ENCODE measurements at regions not wholly inside any gene's neighbourhood (a gene's known extent, or its start where the extent isn't known, plus 50 kb on each side); places are given as distances from the start of the nearest gene placed in this dataset.

DNA sequence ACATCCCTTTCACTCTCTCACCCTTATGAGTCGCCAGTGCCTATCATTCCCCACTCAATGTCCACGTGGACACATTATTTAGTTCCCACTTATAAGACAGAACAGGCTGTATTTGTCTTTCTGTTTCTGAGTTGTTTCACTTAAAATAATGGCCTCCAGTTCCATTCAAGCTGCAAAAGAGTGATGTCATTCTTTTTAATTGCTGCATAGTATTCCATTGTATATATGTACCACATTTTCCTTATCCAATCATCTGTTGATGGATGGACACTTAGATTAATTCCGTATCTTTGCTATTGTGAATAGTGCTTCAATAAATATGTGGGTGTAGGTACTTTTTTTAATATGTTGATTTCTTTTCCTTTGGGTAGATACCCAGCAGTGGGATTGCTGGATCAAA, 79.1 kb downstream of the ZNF365 start:
- DNase-seq, result no peak

DNA sequence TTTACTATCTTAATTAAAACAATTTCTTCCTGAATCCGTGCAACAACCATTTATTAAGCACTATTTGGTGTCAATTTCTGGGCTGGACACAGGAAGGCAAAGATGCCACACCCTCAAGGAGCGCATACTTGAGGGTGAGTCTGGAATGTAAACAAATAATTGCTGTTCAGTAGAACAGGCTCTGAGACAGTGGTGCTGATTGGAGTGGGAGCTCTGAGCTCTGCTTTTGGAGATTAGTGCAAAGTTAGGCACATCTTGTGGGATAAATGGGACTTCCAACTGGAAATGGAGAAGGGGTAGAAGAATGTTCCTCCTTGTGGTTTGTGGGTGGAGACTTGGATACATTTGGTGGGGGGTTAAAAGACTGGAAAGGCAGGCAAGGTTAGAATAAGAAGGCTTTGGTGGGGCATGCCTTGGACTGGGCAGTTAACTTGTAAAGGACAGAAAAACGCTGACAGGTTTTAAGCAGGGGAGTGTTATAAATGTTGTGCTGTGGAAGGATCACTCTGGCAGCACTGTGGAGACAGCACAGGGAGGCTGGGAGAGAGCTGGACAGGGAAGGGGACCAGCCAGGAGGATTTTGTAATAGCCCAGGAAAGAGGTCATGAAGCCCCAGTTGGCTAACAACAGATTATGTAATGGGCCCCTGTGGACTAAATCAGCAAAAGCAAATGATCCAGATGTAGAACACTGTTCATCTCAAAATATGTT, 80.7 kb downstream of the ZNF365 start:
- no peak for DNase-seq

DNA sequence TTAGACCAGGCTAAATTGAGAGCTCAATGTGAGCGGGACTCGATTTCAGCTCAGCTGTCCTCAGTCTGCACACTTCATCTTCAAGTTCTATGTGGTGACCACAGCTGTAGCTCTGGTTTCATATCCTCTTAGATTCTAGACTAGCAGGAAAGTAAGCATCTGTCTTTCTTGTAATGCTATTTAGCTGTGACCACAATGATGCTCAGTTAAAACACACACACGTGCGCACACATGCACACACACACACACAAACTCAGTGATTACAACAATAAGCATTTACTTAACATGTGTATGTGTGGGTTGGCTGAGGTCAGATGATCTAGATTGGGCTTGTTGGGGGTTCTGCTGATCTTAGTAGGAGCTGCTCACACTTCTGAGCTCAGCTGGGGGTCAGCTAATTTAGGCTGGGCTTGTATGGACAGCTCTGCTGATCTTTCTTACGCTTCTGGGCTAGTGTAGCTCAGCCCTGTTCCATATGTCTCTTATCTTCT, 82.5 kb downstream of the ZNF365 start:
- DNase-seq, result no peak

DNA sequence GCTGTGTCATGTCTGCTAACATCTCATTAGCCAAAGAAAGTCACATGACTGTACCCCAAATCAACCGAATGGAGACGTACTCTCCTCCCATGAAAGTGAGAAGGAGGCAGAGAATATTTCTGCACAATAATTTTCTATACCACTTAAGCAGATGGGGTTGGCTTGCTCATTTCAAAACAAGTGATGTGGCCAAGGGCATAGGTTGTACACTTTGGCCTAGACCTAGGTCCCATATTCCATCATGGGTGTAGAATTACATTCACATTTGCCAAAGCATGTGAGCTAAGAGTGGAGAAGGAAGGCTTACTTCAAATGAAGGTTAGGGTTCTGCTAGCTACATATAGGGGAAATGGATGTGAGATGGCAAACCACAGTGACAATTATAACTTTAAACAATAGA, 83.0 kb downstream of the ZNF365 start:
- DNase-seq, result no peak

DNA sequence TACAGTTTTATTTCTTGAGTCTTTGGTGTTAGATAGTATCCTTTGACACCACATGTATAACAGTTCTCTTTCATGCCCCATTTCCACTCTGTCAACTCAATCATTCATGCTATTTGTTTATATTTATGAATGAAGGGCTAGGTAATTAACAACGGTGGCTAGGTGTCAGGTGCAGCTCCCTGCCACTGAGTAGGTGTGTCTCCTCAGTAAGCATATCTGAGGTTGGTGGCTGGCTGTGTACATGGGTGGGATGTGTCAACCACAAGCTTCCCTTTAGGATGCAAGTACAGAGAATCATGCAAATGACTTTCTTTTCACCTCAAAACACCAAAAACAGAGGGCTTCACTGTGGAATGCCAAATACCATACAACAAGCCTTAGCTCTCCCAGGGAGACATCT, 83.4 kb downstream of the ZNF365 start:
- no peak for DNase-seq

DNA sequence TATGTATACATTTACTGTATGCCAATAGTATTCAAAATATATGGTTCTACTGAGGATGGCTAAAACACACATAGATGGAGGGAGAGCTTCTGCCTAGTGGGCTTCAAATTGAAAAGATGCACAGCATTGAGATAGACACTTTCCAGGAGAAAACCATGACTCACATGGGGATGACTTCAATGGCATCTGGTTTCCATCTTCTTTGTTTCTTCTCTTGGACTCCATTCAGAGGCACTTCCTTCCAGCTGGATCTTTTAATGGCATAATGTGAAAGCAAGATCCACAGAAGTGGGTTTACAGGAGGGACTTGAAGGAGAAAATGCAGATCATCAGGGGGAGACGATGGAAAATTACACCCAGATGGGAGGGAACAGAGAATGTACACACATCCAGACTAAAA, 84.9 kb downstream of the ZNF365 start:
- no peak for DNase-seq

DNA sequence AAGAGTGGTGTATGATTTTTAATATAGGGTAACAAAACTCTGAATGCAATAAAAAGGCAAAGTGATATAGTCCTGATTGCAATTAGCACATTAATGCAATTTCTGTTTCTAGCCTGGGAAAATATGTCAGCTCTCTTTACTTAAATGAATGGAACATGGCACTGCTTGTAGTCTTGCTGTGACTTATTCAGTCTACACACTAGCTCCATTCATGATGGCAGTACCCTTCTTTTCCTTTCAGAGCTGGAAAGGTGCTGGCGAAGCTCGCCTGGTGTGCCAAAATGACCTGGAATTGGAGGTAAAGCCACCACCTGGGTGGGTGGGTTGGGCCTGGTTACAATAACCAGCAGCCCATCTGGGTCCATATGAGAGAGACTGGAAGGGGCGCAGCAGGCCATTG, 85.3 kb downstream of the ZNF365 start:
- DNase-seq, result no peak

DNA sequence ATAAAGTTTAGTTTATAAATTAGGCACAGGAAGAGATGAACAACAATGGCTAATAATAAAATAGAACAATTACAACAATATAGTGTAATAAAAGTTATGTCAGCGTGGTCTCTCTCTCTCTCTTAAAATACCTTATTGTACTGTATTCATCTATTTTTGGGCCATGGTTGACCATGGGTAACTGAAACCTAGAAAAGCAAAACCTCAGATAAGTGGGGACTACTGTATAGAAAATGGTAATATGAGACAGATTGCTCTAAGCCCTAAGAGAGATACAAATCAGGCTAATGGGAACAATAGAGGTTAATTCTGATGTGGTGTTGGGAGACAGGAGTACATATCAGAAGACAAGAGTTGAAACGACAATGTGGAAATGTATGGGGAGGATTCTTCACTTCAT, 86.2 kb downstream of the ZNF365 start:
- DNase-seq, result no peak

DNA sequence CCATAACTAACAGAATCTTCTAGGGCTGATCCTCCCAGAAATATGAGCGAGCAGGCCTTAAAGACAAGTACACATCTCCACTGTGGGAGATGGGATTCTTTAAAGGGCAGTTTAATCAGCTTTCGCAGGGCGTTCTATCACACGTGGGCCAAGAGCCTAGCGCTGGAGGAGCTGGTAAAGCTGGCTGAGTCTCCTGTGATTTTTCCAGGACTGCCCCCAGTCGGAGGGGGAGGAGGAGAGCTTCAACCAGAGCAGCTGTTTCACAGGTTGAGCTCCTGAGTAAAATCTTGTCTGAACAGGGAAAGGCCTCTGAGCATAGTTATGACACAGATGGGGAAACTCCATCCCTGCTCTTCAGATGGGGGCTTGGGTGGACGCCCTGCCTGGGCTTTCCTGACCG, 87.0 kb downstream of the ZNF365 start:
- DNase-seq, result no peak

DNA sequence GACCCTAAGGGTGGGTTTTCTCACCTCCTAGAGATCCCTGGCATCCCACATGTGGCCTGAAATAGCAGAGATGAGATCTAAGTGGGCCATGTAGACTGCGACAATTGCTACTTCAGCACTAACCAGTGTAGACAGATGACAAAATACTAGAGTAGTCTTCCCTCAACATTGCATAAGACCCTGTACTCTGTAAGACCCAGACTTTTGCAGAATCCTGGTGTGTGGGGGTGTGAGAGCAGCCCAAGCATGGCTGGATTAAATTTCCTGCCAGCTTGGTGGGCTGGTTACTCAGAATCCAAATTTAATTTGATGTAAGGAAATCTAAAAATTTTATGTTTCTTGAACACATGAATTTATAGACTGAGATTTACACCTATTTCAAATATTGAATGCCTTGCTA, 88.3 kb downstream of the ZNF365 start:
- DNase-seq, result no peak

DNA sequence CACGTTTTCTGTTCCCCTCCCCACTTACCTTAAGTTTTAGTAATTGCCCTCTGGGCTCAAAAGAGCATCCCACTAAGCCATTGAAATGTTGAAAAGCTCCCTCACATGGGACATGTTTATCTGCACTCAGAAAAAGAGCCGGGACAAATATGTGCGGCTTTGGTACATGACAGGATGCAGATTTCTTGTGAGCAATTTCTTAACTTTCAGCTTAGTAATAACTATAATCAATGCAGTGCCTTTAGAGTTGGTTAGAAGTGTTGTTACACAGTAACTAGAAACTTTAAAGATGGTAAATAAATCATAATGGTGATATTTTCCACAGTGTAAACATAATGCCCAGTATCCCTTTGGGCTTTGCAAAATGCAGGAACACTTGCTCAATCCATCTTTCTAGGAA, 89.2 kb downstream of the ZNF365 start:
- no peak for DNase-seq

DNA sequence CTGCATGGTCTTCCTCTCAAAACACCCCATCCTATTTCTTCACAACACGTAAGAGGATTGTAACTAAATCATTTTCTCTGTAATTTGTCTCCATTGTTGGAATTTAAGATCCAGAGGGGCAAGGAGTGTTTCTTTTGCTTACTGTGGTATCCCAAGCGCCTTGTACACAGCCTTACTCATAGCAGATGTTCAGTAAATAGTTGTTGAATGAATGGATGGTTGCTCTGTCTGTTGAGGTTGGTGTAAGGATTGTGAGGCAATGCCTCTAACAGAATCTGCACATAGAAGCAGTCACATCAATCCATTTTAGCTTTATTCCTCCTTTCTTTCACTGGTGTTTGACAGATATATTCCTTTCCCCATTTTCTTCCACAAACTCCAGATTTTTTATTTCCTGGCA, 90.1 kb downstream of the ZNF365 start:
- DNase-seq, result no peak

DNA sequence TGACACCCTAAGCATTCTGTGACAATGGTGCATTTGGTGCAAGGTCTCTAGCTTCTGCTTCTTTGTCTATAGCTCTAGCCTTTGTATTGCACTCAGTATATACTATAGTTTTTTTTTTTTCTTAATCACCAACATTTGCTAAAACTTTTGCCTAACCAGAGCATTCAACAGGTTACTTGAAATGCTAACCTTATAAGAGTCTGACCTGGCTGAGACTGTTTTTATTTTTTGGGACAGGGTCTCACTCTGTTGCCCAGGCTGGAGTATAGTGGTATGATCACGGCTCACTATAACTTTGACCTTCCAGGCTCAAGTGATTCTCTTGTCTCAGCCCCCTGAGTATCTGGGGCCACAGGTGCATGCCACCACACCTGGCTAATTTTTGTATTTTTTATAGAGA, 92.4 kb downstream of the ZNF365 start:
- DNase-seq, result no peak

DNA sequence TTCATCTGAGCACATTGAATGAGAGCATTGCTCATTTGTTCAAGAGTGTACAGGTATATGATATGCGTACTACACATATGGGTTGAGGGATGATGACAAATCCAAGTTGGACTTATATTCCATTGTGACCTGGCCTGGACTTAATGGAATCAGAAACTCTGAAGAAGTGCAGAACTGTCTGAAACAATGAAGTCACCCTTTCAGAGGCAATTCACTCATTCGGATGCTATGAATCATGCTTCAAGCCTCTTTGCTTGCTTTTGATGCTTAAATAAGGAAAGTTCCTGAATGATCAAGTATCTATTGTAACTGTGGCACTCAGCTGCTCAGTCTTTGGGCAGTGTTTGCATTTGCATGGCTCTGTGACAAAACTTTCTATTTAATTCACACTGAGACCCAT, 93.4 kb downstream of the ZNF365 start:
- DNase-seq, result no peak

DNA sequence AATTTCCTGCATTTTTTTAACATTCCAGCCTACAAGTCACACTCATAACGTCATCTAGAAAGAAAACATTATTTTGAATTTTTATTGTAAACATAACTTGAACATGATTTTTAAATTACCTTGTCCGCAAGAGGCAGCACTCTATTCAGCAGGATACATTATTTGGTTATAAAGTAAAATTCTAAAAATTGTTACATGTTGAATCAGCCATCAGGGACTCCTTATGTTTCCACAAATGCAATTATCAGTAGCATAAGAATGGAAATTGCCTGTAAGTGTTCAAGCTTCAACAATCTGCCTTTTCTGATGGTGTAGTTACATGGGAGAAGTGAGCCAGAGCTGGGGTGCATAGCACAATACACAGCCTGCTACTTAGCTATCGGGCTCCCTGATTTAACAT, 97.5 kb downstream of the ZNF365 start:
- no peak for DNase-seq

DNA sequence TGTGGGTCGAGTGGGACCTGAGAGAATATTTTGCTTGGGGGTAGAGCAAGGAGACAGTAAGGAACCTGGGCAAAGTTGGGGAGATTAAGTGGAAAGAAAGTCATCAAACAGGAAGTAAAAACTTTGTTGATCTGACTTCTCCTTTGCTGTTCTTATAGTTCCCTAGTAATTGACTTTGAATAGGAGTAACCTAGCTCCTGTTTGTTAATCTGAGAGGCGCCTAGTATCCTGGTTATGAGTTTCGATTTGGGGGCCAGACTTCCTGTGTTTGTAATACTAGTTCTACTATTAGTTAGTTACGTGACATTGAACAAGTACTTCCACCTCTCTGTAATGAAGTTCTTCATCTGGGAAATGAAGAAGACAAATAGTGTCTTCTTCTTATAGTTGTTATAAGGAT, 99.1 kb downstream of the ZNF365 start:
- no peak for DNase-seq

DNA sequence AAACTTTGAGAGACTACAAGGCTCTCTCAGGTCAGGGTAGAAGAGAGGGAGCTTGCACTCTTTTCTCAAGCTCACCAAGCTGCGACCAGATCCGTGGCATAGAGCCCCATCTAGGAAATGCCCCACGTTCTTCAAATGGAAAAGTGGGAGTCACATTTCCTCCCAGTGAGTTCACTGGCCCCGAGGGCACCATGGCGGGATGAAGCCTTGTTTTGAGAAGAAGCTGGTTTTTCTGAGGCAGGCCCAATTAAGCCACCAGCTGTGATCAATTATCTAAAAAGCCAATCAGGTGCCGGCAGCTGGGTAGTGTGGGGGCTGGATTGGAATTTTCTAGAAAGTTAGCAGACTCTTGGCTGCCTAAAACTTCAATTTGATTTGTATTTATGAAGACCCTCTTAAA, 101.4 kb downstream of the ZNF365 start:
- no peak for DNase-seq

DNA sequence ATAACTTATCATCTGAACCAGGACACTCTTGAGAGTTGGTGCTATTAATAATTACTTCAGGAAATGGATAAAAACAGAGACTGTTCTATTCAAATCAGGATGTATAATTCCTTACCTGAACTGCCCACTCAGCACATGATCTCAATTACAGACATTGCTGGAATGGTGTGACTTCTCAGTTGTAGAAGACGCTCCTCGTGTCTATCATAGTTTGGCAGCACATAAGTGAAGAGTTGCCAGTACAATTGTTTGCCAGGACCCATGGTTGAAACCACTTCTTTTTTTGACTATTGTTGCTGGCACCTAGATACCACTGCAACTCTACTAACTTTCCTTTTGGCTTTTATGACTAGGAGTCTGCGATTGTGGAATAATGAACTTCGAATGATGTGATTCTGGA, 105.4 kb downstream of the ZNF365 start:
- no peak for DNase-seq

DNA sequence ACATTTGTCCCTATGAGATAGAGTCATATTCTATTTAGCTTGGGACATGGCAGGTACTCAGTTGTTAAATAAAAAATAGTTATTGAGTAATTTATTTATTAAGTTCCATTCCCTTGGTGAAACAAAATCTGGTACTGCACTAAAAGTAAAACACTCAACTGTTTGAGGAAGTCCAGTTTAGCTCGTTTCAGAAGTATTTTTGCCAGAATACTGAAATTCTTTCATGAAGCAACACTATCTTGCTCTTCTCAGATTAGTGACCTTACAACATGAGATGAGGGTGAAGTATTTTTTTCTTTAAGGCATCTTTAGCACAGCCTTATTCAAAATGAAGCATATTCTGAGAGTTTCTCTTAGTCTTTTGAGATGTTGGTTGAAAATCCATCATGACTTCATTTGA, 106.0 kb downstream of the ZNF365 start:
- no peak for DNase-seq

DNA sequence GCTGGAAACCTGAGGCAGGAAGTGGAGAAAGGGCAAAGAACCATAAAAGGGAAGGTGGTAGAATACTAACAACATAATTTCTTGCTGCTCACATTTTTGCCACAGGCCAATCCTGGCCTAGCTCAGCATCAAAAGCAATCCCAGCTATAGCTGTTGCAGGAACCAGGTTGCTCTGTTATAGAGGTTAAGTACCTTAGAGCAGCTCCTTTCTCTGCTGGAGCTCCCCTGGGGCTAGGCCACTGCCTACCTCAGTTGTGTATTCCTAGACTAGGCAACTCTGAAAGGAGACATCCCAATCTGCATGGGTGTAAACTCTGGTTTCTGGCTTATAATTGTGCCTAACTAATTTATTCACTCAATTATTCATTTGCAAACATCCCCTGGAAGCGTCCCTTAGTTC, 108.4 kb downstream of the ZNF365 start:
- no peak for DNase-seq

DNA sequence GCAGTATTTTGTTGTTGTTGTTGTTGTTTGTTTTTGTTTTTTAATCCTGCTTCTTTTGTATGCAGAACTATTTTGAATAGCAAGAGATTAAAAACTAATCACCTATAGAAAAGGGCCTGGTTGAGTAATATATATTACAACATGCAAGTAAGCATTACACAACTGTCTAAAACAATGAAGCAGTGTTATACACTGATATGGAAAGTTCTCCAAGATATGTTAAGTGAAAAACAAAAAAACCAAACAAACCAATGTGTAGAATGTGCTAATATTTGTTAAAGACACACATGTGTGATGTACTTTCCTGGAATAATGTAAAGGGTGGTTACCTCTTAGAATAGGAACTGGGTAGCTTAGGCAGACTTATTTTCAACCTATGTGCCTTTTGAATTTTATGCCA, 117.4 kb downstream of the ZNF365 start:
- no peak for DNase-seq

DNA sequence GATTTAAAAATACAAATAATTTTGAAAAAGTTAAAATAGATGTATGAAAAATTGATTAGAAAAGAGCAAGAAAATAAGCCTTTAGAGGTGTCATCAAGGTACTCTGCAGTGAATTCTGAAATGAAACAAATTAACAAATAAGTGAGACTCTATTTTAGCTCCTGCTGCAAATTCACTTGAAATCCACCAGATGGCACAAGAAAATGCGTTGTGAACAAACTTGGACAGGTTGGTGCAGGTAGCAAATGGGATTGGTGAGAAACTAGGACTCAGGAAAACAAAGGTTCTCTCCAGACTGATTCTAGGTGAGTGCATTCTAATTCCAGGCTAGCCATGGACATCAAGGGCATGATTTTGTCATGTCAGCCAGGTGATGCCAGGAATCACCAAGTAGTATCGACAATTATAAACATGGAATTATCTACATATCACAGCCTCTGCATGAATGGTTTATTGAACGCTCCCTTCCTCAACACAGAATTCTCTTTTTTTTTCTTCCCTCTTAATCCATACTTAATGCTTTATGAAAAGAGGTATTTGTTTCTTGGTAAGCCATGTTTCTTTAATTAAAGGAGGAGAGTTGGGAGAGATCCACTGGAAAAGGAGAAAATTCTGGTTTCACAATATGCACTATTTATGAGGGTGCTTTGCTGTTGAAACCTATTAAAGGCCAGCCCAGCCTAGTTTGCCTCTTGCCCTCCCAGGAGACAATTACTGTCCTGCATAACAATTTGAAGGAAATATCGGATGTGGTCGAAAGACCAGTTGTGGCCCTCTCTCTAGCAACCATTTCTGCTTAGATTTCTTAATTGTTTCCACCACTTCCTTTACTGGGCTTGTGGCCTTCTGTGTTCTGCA, 118.1 kb downstream of the ZNF365 start:
- DNase-seq, result peak in 1 of 2 donors; percentile 6

DNA sequence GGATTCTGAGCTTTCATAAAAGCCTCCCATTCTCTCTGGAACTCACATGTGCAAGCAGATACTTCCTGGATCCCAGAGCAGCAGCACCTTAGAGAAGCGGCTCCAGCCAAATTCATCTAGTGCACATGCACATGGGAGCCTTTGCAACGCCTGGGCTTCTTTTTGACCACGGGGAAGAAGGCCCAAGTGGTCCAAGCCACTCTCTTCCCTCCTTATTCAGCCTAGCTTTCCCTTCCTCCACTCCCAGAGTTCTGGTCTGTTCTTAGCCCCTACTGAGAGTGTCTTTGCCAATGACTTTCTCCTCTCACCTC, 118.7 kb downstream of the ZNF365 start:
- DNase-seq, result no peak

DNA sequence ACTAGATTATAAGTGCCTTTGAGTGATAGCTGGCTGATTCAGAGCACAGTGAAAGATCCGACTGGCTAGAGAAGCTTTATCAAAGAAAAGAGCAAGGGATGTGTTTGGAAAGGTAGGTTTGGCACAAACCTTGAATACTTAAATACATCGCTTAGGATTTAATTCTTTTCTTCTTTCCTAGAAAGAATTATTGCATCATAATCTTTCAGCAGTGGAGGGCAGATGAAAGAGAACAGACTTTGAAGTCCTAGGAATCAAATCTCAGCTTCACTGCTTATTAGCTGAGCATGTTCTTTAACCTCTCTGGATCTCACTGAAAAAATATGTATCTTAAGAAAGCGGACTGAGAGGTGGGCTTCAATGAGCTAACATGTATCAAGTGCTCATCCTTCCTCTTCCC, 122.8 kb downstream of the ZNF365 start:
- DNase-seq, result no peak

DNA sequence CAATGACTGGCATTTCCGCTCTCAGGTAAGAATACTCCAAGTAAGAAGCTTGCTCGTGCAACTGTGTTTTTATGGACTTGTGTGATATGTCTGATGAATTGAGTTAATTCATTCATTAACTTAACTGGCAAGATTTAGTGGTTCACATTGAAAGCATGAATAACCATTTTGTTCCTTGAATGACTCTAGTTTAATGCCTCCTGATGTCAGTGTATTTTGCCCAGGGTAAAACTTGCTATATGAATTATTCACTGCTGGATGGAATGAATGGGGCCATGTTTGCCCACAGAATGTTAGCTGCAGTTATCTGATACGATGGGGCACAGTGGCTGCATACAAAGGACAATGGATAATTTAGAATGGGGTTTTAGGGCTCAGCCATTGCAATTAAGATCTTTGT, 124.1 kb downstream of the ZNF365 start:
- no peak for DNase-seq

All from activated CD4-positive, alpha-beta T cell treated with anti-CD3 and anti-CD28 coated beads for 4 hours (primary cell).